H1 (cell line): ENCODE measurements at regions not wholly inside any gene's neighbourhood (a gene's known extent, or its start where the extent isn't known, plus 50 kb on each side); places are given as distances from the start of the nearest gene placed in this dataset.

Experiments used
- ATF2 ChIP-seq: IDR thresholded peaks from 2 replicates; pipeline ENCODE4 v1.6.1; 2012; ENCODE audit warnings: low read length, inconsistent platforms
- CHD7 ChIP-seq: fragments of 300-600 bp; sonication (generic); IDR thresholded peaks from 2 replicates; pipeline ENCODE4 v1.7.1; 2012; ENCODE audit warnings: low read length, moderate library complexity, mild to moderate bottlenecking, inconsistent platforms; ENCODE audit not compliant: insufficient replicate concordance
- RBBP5 ChIP-seq: IDR thresholded peaks from 2 replicates; pipeline ENCODE4 v1.7.1; 2012; ENCODE audit warnings: low read depth, mild to moderate bottlenecking, inconsistent platforms, low read length, moderate library complexity, borderline replicate concordance
- SIN3A ChIP-seq, 2 experiments: IDR thresholded peaks in 1 of 2; conservative IDR thresholded peaks in 1 of 2; 2 replicates each; pipeline ENCODE4 v1.6.1; 2011 to 2012; ENCODE audit warnings: low read length in 2 of 2, improper control_type of control experiment in 1 of 2, low read depth in 1 of 2, mild to moderate bottlenecking in 1 of 2

DNA sequence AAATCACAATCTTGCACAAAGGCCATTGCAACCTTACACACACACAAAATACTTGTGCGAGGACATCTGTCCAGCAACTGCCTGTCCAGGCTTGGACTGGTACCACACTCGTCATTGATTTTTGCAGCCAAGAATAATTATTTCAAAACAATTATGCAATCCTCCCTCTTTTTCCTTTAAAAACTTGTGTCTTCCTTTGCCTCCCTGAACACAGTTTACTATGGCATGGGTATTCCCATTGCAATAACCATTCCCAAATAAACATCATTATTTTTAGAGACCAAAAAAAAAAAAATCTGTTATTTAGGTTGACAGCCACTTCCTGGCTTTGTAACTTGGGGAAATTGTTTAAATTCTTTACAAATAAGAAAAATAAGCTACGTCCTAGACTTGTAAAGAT is 54.0 kb downstream of the C11orf91 start (continued):
- TF ChIP-seq SIN3A (conservative IDR thresholded peaks at IDR 0.05 in 1 of 2, IDR thresholded peaks at IDR 0.05 in 1 of 2; ENCODE audit: low read depth in 1 of 2, low read length in 2 of 2) (no peak), RBBP5 (no peak), ATF2 (no peak), CHD7 (no peak)
